Fibroblast of lung (primary cell): ENCODE measurements at regions not wholly inside any gene's neighbourhood (a gene's known extent, or its start where the extent isn't known, plus 50 kb on each side); places are given as distances from the start of the nearest gene placed in this dataset.

Experiments used
- CTCF ChIP-seq, 2 donors: IDR thresholded peaks in 1 of 2; conservative IDR thresholded peaks in 1 of 2; 1 replicate in 1 of 2; 2 replicates in 1 of 2; pipeline ENCODE4 v1.5.1; 2011 to 2012; ENCODE audit warnings: low read length in 2 of 2, control low read depth in 1 of 2, inconsistent platforms in 1 of 2, low read depth in 1 of 2, mild to moderate bottlenecking in 1 of 2
- EZH2 ChIP-seq: IDR thresholded peaks from 2 replicates; pipeline ENCODE4 v1.5.1; 2012; ENCODE audit warnings: low read length, control low read depth, mild to moderate bottlenecking; ENCODE audit errors: missing control alignments

GRCh38 chr18:41456831-41457230, 498.2 kb upstream of the PIK3C3 start:
- no peak for TF ChIP-seq CTCF (conservative IDR thresholded peaks at IDR 0.05 in 1 of 2, IDR thresholded peaks at IDR 0.05 in 1 of 2; ENCODE audit: low read depth in 1 of 2, low read length in 2 of 2)
- no peak for TF ChIP-seq EZH2
